ENCODE measurements at regions not wholly inside any gene's neighbourhood (a gene's known extent, or its start where the extent isn't known, plus 50 kb on each side); places are given as distances from the start of the nearest gene placed in this dataset.

DNA sequence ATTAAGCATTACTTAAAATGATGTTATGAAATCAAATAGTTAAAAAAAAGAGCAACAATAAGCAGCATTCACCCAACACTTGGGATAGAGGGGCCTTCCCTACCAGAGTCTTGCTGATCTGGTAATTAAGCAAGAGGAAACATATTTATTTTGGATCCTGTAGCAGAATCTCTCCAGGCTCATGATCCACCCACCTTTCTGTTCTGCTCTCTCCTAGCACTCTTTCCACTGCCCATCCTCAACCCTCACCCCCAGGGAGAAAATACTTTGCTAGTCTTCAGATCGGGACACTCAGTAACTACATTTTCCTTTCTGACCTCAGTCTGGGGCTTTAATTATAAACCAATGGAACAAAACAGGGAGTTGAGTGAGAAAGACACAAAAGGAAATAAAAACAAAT lies 1541.9 kb downstream of the AACS start:
- DNase-seq (ENCODE audit: low spot score), result no peak
- BruUV-seq (replicated peaks), result no TSS peak
- no peaks in the 10 kb centered on the region for H3K9me3 ChIP-seq (ENCODE audit: low read length)
- H3K4me2 ChIP-seq (ENCODE audit: low read length), result no peak overlapping the region
- no peaks in the 10 kb centered on the region for H4K20me1 ChIP-seq (ENCODE audit: insufficient read depth, low read length)
- no peak overlapping the region for H3K27ac ChIP-seq (ENCODE audit: low read depth, low read length, poor library complexity, severe bottlenecking)
- no peaks in the 10 kb centered on the region for H3K4me1 ChIP-seq (ENCODE audit: insufficient read depth, low read length, poor library complexity, severe bottlenecking)
- intact Hi-C loops (cut with micrococcal nuclease; ENCODE audit: unreplicated experiment), result no loop called here
- H3K36me3 ChIP-seq (ENCODE audit: insufficient read depth, low read length), result no peaks in the 10 kb centered on the region
- H2AFZ ChIP-seq (ENCODE audit: low read length), result no peak overlapping the region
- H3K9me2 ChIP-seq (ENCODE audit: insufficient read depth, low read length), result no peaks in the 10 kb centered on the region
- TF ChIP-seq EZH2phosphoT487 (IDR thresholded peaks at IDR 0.05; ENCODE audit: borderline replicate concordance, low read depth, low read length), result no peak
- TF ChIP-seq, protein P1, sequence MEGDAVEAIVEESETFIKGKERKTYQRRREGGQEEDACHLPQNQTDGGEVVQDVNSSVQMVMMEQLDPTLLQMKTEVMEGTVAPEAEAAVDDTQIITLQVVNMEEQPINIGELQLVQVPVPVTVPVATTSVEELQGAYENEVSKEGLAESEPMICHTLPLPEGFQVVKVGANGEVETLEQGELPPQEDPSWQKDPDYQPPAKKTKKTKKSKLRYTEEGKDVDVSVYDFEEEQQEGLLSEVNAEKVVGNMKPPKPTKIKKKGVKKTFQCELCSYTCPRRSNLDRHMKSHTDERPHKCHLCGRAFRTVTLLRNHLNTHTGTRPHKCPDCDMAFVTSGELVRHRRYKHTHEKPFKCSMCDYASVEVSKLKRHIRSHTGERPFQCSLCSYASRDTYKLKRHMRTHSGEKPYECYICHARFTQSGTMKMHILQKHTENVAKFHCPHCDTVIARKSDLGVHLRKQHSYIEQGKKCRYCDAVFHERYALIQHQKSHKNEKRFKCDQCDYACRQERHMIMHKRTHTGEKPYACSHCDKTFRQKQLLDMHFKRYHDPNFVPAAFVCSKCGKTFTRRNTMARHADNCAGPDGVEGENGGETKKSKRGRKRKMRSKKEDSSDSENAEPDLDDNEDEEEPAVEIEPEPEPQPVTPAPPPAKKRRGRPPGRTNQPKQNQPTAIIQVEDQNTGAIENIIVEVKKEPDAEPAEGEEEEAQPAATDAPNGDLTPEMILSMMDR (conservative IDR thresholded peaks at IDR 0.05; ENCODE audit: low read length), result no peak
- ChIA-PET CTCF (ENCODE audit: unreplicated experiment) (no interaction called here), POLR2A (no interaction called here)
- H3K4me3 ChIP-seq (ENCODE audit: low read depth, low read length, poor library complexity, severe bottlenecking), result no peak overlapping the region
- H3K79me2 ChIP-seq (ENCODE audit: insufficient read depth, low read depth, low read length), result no peaks in the 10 kb centered on the region

DNA sequence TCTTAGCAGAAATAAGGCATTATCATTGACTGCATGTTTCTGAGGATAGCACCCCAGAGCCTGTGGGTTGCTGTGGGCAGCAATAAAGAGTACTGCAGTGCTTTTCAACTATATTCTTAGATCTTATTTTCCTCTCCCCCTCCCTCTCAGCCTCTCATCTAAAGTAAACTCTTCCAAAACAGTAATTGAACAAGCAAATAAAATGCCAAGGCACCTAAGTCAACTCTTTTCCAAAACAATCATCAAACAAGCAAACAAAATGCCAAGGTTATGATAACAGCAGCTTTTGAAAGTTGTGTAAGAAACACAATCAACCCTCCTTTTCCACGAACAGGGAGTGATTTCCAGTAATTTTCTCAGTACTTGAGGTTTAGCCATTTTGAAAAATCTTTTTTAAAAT lies 1542.6 kb downstream of the AACS start:
- no peak overlapping the region for H3K4me2 ChIP-seq (ENCODE audit: low read length)
- no TSS peak for BruUV-seq (replicated peaks)
- CTCF ChIA-PET (ENCODE audit: unreplicated experiment), result no interaction called here
- H3K9me2 ChIP-seq (ENCODE audit: insufficient read depth, low read length), result no peaks in the 10 kb centered on the region
- DNase-seq (ENCODE audit: low spot score), result no peak
- no peaks in the 10 kb centered on the region for H4K20me1 ChIP-seq (ENCODE audit: insufficient read depth, low read length)
- no peaks in the 10 kb centered on the region for H3K4me1 ChIP-seq (ENCODE audit: insufficient read depth, low read length, poor library complexity, severe bottlenecking)
- no peaks in the 10 kb centered on the region for H3K79me2 ChIP-seq (ENCODE audit: insufficient read depth, low read depth, low read length)
- no peak overlapping the region for H3K4me3 ChIP-seq (ENCODE audit: low read depth, low read length, poor library complexity, severe bottlenecking)
- H2AFZ ChIP-seq (ENCODE audit: low read length), result no peak overlapping the region
- no peak overlapping the region for H3K27ac ChIP-seq (ENCODE audit: low read depth, low read length, poor library complexity, severe bottlenecking)
- H3K36me3 ChIP-seq (ENCODE audit: insufficient read depth, low read length), result no peaks in the 10 kb centered on the region
- H3K9me3 ChIP-seq (ENCODE audit: low read length), result no peaks in the 10 kb centered on the region
- POLR2A ChIA-PET, result no interaction called here
- intact Hi-C loops (cut with micrococcal nuclease; ENCODE audit: unreplicated experiment), result no loop called here
- TF ChIP-seq, protein P1 (conservative IDR thresholded peaks at IDR 0.05; ENCODE audit: low read length), result no peak
- no peak for TF ChIP-seq EZH2phosphoT487 (IDR thresholded peaks at IDR 0.05; ENCODE audit: borderline replicate concordance, low read depth, low read length)

DNA sequence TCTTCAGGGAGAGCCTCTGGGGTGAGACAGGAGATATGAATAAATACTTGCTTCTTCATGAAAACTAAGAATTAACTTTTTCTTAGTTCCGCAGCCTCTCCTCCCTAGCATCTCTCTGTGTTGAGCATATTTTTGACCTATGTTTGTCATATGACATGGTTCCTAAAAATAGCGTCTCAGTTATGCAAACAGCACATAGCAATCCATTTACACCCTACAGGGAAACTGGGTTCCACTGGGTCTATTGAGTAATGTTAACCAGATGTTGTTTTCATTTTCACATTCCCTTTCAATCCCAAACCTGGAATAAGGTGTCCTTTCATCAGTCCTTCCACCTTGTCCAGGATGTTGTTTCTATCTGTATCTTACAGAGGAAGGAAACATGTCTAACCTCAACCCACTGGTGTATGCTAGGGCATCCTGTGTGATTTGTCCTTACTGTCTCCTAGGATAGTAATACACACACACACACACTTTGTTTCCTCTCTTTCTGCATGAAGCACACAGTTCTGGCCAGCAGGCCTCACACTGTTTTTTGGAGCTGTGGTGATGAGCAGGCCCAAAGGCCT lies 1543.5 kb downstream of the AACS start:
- Histone ChIP-seq H2AFZ (ENCODE audit: low read length) (no peak overlapping the region), H3K79me2 (ENCODE audit: insufficient read depth, low read depth, low read length) (no peaks in the 10 kb centered on the region), H3K9me2 (ENCODE audit: insufficient read depth, low read length) (no peaks in the 10 kb centered on the region), H4K20me1 (ENCODE audit: insufficient read depth, low read length) (no peaks in the 10 kb centered on the region), H3K36me3 (ENCODE audit: insufficient read depth, low read length) (no peaks in the 10 kb centered on the region), H3K4me2 (ENCODE audit: low read length) (no peak overlapping the region), H3K27ac (ENCODE audit: low read depth, low read length, poor library complexity, severe bottlenecking) (no peak overlapping the region), H3K9me3 (ENCODE audit: low read length) (no peaks in the 10 kb centered on the region), H3K4me3 (ENCODE audit: low read depth, low read length, poor library complexity, severe bottlenecking) (no peak overlapping the region), H3K4me1 (ENCODE audit: insufficient read depth, low read length, poor library complexity, severe bottlenecking) (no peaks in the 10 kb centered on the region)
- no peak for DNase-seq (ENCODE audit: low spot score)
- CTCF ChIA-PET (ENCODE audit: unreplicated experiment), result no interaction called here
- intact Hi-C loops (cut with micrococcal nuclease; ENCODE audit: unreplicated experiment), result no loop called here
- no peak for TF ChIP-seq EZH2phosphoT487 (IDR thresholded peaks at IDR 0.05; ENCODE audit: borderline replicate concordance, low read depth, low read length)
- TF ChIP-seq, protein P1 (conservative IDR thresholded peaks at IDR 0.05; ENCODE audit: low read length), result no peak
- POLR2A ChIA-PET, result no interaction called here
- no TSS peak for BruUV-seq (replicated peaks)
